Transverse colon (tissue), 4 donors: ENCODE measurements at regions not wholly inside any gene's neighbourhood (a gene's known extent, or its start where the extent isn't known, plus 50 kb on each side); places are given as distances from the start of the nearest gene placed in this dataset.

Experiments used
- DNase-seq: peaks from one replicate; pipeline ENCODE4 v3.0.0-alpha.2; 2019
- H3K27ac ChIP-seq, 4 donors: fragments of 200-600 bp; sonication (generic); 2 replicates each; pipeline ENCODE4 v1.5.1; 2016 to 2018; ENCODE audit warnings: inconsistent platforms in 4 of 4
- H3K27me3 ChIP-seq: fragments of 200-600 bp; sonication (generic); 2 replicates; pipeline ENCODE4 v1.5.1; 2017; ENCODE audit warnings: inconsistent platforms
- H3K36me3 ChIP-seq, 4 donors: fragments of 200-600 bp; sonication (generic); 2 replicates each; pipeline ENCODE4 v1.5.1; 2017 to 2019; ENCODE audit warnings: inconsistent platforms in 4 of 4
- H3K4me1 ChIP-seq, 4 donors: fragments of 200-600 bp; sonication (generic); 2 replicates each; pipeline ENCODE4 v1.5.1; 2017 to 2020; ENCODE audit warnings: inconsistent platforms in 4 of 4
- H3K4me3 ChIP-seq, 4 donors: fragments of 200-600 bp; sonication (generic); 1 replicate in 1 of 4; 2 replicates in 3 of 4; pipeline versions ENCODE4 v1.5.1 to v1.6.1; 2017 to 2019; ENCODE audit warnings: inconsistent platforms in 4 of 4
- H3K9me3 ChIP-seq, 2 donors: fragments of 200-600 bp; sonication (generic); 2 replicates each; pipeline ENCODE4 v1.5.1; 2017 to 2019; ENCODE audit warnings: inconsistent platforms in 2 of 2
- CTCF ChIP-seq, 5 experiments: fragments of 200-600 bp in 3 of 5; fragments of 450-650 bp in 2 of 5; sonication (generic) in 3 of 5; IDR thresholded peaks; 1 replicate in 2 of 5; 2 replicates in 3 of 5; pipeline ENCODE4 v1.5.1; 2016 to 2017; ENCODE audit warnings: antibody characterized with exemption in 5 of 5, inconsistent platforms in 3 of 5, mild to moderate bottlenecking in 2 of 5, moderate library complexity in 1 of 5
- EP300 ChIP-seq: sonication (generic); formaldehyde crosslinking; IDR thresholded peaks from one replicate; pipeline ENCODE4 v1.6.1; 2017; ENCODE audit warnings: antibody characterized with exemption, low read depth
- POLR2A ChIP-seq: fragments of 450-650 bp; IDR thresholded peaks from one replicate; pipeline ENCODE4 v1.6.1; 2016; ENCODE audit warnings: antibody characterized with exemption, mild to moderate bottlenecking, moderate library complexity
- POLR2AphosphoS5 ChIP-seq, 3 donors: sonication (generic); formaldehyde crosslinking; IDR thresholded peaks; one replicate each; pipeline ENCODE4 v1.6.1; 2016; ENCODE audit warnings: antibody characterized with exemption in 3 of 3
- WGBS, 2 donors: methylation state at CpG; one replicate each; pipeline ENCODE4 v1.1.5; 2018; ENCODE audit warnings: low coverage in 1 of 2; 5-methylcytosine and 5-hydroxymethylcytosine counted together
- in situ Hi-C, 4 donors: fragments of 200-750 bp; cut with MboI; loops; one replicate each; pipeline versions ENCODE4 v1.15.0 to v1.15.1; 2017; ENCODE audit warnings: low sequenced_read_pairs in 3 of 4, low pct_ligation_motif_present in 1 of 4, low pct_unique_long_range_greater_than_20kb in 1 of 4
- intact Hi-C: fragments of 100-400 bp; cut with DNase I; formaldehyde crosslinking; loops from one replicate; pipeline ENCODE4 v1.15.1; 2023; ENCODE audit warnings: low total_unique reads

- no peak for TF ChIP-seq POLR2A
- TF ChIP-seq CTCF (IDR thresholded peaks at IDR 0.05), result no peak
- TF ChIP-seq EP300, result no peak
- no peak for TF ChIP-seq POLR2AphosphoS5 (IDR thresholded peaks at IDR 0.05)
- Histone ChIP-seq H3K27ac (no peak overlapping the region), H3K4me3 (no peak overlapping the region), H3K36me3 (no peaks in the 10 kb centered on the region), H3K27me3 (no peaks in the 10 kb centered on the region), H3K9me3 (peaks cover 8% of the 10 kb centered on the region in 2 donors), H3K4me1 (peaks cover 0 to 4% (median 0%) of the 10 kb centered on the region in 4 donors)
- in situ Hi-C loops (loop anchor here in 3 of 4 donors (10.0 to 25.0 kb wide), 3 partner anchors 93 to 746 kb away; no protein-coding TSS in a partner anchor), intact Hi-C loops (no loop called here)
- WGBS, 2 donors, result 92 to 100% methylated on average over 1 of the region's 1 CpG
- DNase-seq, result no peak
Measured at GRCh38 chr20:24169256-24169655, 180.7 kb upstream of the GGTLC1 start.

- Histone ChIP-seq H3K4me3 (no peak overlapping the region), H3K4me1 (peaks cover 0 to 4% (median 0%) of the 10 kb centered on the region in 4 donors), H3K27me3 (no peaks in the 10 kb centered on the region), H3K27ac (no peak overlapping the region), H3K36me3 (no peaks in the 10 kb centered on the region), H3K9me3 (no peaks in the 10 kb centered on the region)
- in situ Hi-C loops, result loop anchor here in 3 of 4 donors (10.0 to 25.0 kb wide), 3 partner anchors 96 to 748 kb away; no protein-coding TSS in a partner anchor
- intact Hi-C loops, result no loop called here
- DNase-seq, result no peak
- WGBS, 2 donors, result 60% methylated on average over 1 to 3 of the region's 3 CpGs
- TF ChIP-seq CTCF (IDR thresholded peaks at IDR 0.05), result no peak
- no peak for TF ChIP-seq POLR2AphosphoS5 (IDR thresholded peaks at IDR 0.05)
- no peak for TF ChIP-seq EP300
- no peak for TF ChIP-seq POLR2A
Measured at GRCh38 chr20:24166412-24166811, 177.8 kb upstream of the GGTLC1 start.

DNA sequence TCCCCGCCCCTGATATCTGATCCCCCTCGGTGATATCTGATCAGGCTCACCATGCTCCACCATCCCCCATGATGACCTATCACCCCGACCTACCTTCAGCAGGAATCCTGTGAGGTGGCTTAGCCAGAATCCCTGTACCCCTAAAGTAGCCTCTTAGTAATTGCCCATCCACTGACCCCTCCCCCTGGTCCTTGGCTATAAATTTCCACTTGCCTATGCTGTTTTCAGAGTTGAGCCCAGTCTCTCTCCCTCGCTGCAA, 177.5 kb upstream of the GGTLC1 start:
- no peak overlapping the region for H3K27ac ChIP-seq
- no peak overlapping the region for H3K4me3 ChIP-seq
- no peaks in the 10 kb centered on the region for H3K36me3 ChIP-seq
- H3K4me1 ChIP-seq, result peaks cover 0 to 4% (median 0%) of the 10 kb centered on the region in 4 donors
- 0 to 57% methylated on average over 1 to 4 of the region's 4 CpGs for WGBS, 2 donors
- no peaks in the 10 kb centered on the region for H3K27me3 ChIP-seq
- no peaks in the 10 kb centered on the region for H3K9me3 ChIP-seq
- in situ Hi-C loops (loop anchor here in 3 of 4 donors (10.0 to 25.0 kb wide), 3 partner anchors 96 to 749 kb away; no protein-coding TSS in a partner anchor), intact Hi-C loops (no loop called here)
- no peak for DNase-seq
- TF ChIP-seq EP300 (no peak), POLR2AphosphoS5 (IDR thresholded peaks at IDR 0.05) (no peak), POLR2A (no peak), CTCF (IDR thresholded peaks at IDR 0.05) (no peak)

GRCh38 chr20:24165301-24166122, 176.9 kb upstream of the GGTLC1 start:
- in situ Hi-C loops, result loop anchor here in 3 of 4 donors (10.0 to 25.0 kb wide), 3 partner anchors 97 to 749 kb away; no protein-coding TSS in a partner anchor

More at GRCh38 chr20:24165301-24166122, 176.9 kb upstream of the GGTLC1 start:
- H3K27me3 ChIP-seq, result no peaks in the 10 kb centered on the region
- intact Hi-C loops, result no loop called here
- no peaks in the 10 kb centered on the region for H3K36me3 ChIP-seq
- no peak for DNase-seq
- H3K9me3 ChIP-seq, result no peaks in the 10 kb centered on the region
- no peak overlapping the region for H3K4me3 ChIP-seq
- TF ChIP-seq POLR2AphosphoS5 (IDR thresholded peaks at IDR 0.05) (peak in 1 of 3 donors; percentile 31), EP300 (no peak)
- H3K4me1 ChIP-seq, result peaks cover 0 to 4% (median 0%) of the 10 kb centered on the region in 4 donors
- 23 to 64% methylated on average over 5 to 6 of the region's 6 CpGs for WGBS, 2 donors
- H3K27ac ChIP-seq, result peak overlapping the region in 1 of 4 donors; percentile 23
